ENCODE measurements at regions not wholly inside any gene's neighbourhood (a gene's known extent, or its start where the extent isn't known, plus 50 kb on each side); places are given as distances from the start of the nearest gene placed in this dataset.
A peak's percentile ranks its signal among the peaks of the same experiment; 100 is the strongest.

DNA sequence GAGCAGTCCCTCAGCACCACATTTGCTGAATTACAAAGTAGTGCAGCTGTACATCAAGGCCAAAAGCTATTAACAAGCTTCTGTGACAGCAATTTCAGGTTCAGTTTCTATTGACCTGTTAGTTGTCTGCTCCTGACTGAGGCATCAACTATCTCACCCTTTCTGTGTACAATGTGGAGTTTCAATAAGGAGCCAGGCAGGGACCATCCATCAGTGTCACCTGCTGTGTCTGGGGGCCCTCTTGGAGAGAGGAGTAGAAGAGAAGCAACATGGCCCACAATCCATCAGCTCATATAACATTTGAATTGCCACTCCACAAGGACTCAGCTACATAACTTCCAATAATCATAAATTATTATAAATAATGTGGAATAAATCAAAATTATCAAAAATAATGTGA is 72.3 kb upstream of the CCDC196 start:
- no peak overlapping the region for H3K4me3 ChIP-seq (replicated peaks in 1 of 3)
- no peaks in the 10 kb centered on the region for H3K4me1 ChIP-seq
- no peaks in the 10 kb centered on the region for H3K27me3 ChIP-seq
- DNase-seq, result no peak
- TF ChIP-seq, protein P1, sequence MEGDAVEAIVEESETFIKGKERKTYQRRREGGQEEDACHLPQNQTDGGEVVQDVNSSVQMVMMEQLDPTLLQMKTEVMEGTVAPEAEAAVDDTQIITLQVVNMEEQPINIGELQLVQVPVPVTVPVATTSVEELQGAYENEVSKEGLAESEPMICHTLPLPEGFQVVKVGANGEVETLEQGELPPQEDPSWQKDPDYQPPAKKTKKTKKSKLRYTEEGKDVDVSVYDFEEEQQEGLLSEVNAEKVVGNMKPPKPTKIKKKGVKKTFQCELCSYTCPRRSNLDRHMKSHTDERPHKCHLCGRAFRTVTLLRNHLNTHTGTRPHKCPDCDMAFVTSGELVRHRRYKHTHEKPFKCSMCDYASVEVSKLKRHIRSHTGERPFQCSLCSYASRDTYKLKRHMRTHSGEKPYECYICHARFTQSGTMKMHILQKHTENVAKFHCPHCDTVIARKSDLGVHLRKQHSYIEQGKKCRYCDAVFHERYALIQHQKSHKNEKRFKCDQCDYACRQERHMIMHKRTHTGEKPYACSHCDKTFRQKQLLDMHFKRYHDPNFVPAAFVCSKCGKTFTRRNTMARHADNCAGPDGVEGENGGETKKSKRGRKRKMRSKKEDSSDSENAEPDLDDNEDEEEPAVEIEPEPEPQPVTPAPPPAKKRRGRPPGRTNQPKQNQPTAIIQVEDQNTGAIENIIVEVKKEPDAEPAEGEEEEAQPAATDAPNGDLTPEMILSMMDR (IDR thresholded peaks at IDR 0.05), result no peak
- no peak for TF ChIP-seq POLR2A (IDR thresholded peaks at IDR 0.05)
- no peak overlapping the region for H3K27ac ChIP-seq
- no peaks in the 10 kb centered on the region for H3K36me3 ChIP-seq
- no peaks in the 10 kb centered on the region for H3K9me3 ChIP-seq
- intact Hi-C loops (cut with DNase I), result no loop called here

DNA sequence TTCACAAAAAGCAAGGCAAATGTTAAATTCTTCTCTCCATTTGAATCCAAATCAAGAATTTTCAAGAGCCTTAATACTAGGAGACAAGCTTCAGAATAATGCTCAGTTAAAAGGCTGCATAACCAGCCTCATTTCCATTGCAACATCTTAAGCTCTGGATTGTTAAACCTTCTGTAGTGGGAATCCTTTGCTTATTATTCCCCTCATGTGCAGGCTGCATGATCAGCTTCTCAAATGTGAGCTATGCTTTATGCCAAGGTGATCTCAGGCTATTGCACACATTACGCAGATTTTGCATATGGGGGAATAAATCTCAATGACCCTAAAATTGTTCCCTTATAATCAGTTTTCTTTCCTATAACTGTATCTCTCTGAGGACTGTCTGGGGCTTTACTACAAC is 71.7 kb upstream of the CCDC196 start:
- TF ChIP-seq POLR2A (IDR thresholded peaks at IDR 0.05), result no peak
- TF ChIP-seq, protein P1 (IDR thresholded peaks at IDR 0.05), result no peak
- no peak for DNase-seq
- Histone ChIP-seq H3K4me1 (no peaks in the 10 kb centered on the region), H3K27ac (no peak overlapping the region), H3K9me3 (no peaks in the 10 kb centered on the region), H3K4me3 (replicated peaks in 1 of 3) (no peak overlapping the region), H3K36me3 (no peaks in the 10 kb centered on the region), H3K27me3 (no peaks in the 10 kb centered on the region)
- 93 to 100% methylated on average over 1 of the region's 1 CpG for WGBS, 2 donors
- intact Hi-C loops (cut with DNase I), result no loop called here

DNA sequence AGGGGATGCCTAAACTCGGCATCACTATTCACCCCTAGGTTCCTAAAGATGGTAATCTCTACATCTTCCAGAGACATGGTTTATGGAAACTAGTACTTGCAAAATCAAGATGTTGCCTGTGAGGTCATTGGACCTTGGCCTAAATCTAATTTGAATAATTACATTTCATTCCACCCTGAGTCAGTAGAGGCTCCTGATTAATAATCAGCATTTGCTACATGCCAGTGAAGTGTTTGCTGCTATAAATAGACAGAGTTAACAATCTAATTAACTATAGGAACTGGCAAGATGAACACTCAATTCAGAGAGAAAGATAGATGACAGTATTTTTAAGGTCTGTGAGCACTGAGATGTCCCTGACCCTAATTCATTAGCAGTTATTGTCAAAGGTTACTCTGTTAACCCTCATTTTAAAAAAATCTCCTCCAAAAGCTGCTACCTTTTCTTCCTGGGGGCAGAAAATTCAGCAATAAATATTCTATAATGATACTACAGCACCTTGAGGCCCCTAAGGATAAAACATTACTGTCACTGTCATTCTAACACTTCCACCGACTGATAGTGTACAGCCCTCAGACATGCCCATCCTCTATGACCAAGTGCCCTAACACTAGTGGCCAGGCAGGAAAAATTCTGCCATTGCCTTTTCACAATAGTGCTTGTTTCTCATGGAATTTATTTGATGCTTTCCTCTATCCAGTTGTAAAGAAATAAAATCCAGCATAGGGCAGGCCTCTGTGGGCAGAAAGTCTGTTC is 65.7 kb upstream of the CCDC196 start:
- no peak for DNase-seq
- 81 to 88% methylated on average over 2 of the region's 2 CpGs for WGBS, 2 donors
- no peaks in the 10 kb centered on the region for H3K9me3 ChIP-seq
- H3K4me3 ChIP-seq (replicated peaks in 1 of 3), result no peak overlapping the region
- no peaks in the 10 kb centered on the region for H3K27me3 ChIP-seq
- no peak overlapping the region for H3K27ac ChIP-seq
- peaks cover 4 to 6% of the 10 kb centered on the region in 2 donors for H3K4me1 ChIP-seq
- intact Hi-C loops (cut with DNase I), result no loop called here
- H3K36me3 ChIP-seq, result no peaks in the 10 kb centered on the region
- TF ChIP-seq POLR2A (IDR thresholded peaks at IDR 0.05), result no peak
- TF ChIP-seq, protein P1 (IDR thresholded peaks at IDR 0.05), result no peak

DNA sequence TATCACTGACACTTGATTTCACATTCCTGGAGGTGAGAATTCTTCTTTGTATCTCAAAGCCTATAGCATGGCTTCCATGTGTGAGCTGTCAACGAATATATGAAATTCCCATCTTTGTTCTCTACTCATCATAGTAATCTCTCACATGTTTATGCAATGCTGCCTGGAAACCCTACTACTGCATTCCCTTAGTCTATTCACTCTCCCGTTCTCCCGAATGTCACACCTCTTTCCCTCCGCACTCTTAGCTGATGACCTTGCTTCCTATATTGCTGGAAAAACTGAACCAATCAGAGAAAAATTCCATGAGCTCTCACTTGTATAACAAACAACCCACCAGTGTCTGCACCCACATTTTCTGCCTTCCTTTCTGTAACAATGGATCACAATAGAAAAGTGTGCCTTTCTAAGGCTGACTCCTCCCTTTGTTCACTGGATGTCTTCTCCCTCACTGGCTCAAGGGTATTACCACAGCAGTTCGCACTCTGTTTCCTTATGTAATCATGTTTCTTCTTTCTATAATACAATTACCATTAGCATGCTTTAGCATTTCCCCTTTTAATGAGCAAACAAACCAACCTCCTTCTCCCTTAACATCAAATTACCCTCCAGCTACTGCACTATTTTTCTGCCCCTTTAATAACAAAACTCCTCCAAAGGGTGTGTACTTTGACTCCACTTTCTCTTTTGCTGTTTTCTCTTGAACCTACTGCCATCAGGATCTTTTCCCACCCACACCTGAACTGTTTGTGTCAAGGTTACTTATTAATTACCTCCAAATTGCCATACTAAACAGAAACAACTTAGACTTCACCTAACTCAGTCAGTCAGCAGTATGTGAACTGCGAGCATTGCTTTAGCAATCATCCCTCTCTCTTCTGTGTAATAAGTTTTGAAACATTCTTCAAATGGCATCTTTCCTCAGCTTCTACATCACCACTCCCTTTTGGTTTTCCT is 63.9 kb upstream of the CCDC196 start:
- Histone ChIP-seq H3K9me3 (no peaks in the 10 kb centered on the region), H3K27ac (no peak overlapping the region), H3K36me3 (no peaks in the 10 kb centered on the region), H3K4me1 (peaks cover 12 to 22% of the 10 kb centered on the region in 2 donors), H3K4me3 (replicated peaks in 1 of 3) (no peak overlapping the region), H3K27me3 (no peaks in the 10 kb centered on the region)
- WGBS, 2 donors, result 88 to 91% methylated on average over 6 of the region's 6 CpGs
- intact Hi-C loops (cut with DNase I), result no loop called here
- TF ChIP-seq, protein P1 (IDR thresholded peaks at IDR 0.05), result no peak
- TF ChIP-seq POLR2A (IDR thresholded peaks at IDR 0.05), result no peak
- DNase-seq, result no peak

DNA sequence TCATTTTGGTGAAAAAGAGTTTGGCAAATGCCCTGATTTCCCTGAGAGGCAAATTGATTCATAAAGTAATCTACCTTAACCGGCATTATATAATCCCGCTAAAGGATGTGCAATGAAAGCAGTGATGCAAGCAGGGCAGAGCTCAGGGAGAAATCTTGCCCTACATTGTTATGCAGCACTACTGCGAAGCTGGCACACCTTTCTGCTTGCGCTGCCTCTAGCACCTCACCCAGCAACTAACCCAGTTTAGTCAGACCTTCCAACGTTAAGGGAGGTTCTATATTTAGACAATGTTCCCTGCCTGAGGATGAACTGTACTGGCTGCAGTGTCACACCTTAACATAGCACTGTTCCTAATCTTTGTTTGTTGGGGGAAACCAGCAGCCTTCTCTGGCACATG is 60.8 kb upstream of the CCDC196 start:
- 70 to 71% methylated on average over 5 of the region's 5 CpGs for WGBS, 2 donors
- Histone ChIP-seq H3K27me3 (no peaks in the 10 kb centered on the region), H3K27ac (no peak overlapping the region), H3K4me3 (replicated peaks in 1 of 3) (no peak overlapping the region), H3K4me1 (peaks cover 13 to 26% of the 10 kb centered on the region in 2 donors), H3K9me3 (no peaks in the 10 kb centered on the region), H3K36me3 (no peaks in the 10 kb centered on the region)
- TF ChIP-seq, protein P1 (IDR thresholded peaks at IDR 0.05), result no peak
- TF ChIP-seq POLR2A (IDR thresholded peaks at IDR 0.05), result no peak
- peak; percentile 44 to 63 for DNase-seq
- intact Hi-C loops (cut with DNase I), result no loop called here

All from thyroid gland (tissue), 4 donors.